Epithelial cell of proximal tubule (primary cell): ENCODE measurements at regions not wholly inside any gene's neighbourhood (a gene's known extent, or its start where the extent isn't known, plus 50 kb on each side); places are given as distances from the start of the nearest gene placed in this dataset.
A peak's percentile ranks its signal among the peaks of the same experiment; 100 is the strongest.

Experiments used
- DNase-seq: peaks from one replicate; pipeline ENCODE4 v3.0.0-alpha.2; 2011; ENCODE audit warnings: low read depth
- H3K4me3 ChIP-seq: 2 replicates; pipeline ENCODE4 v1.5.1; 2011; ENCODE audit warnings: low read depth, mild to moderate bottlenecking, low read length
- CTCF ChIP-seq: conservative IDR thresholded peaks from 2 replicates; pipeline ENCODE4 v1.5.1; 2012; ENCODE audit warnings: low read depth, mild to moderate bottlenecking, low read length

GRCh38 chr1:47709872-47710231, 272.0 kb downstream of the FOXD2 start:
- H3K4me3 ChIP-seq = peak overlapping the region; percentile 44
- no peak for DNase-seq
- TF ChIP-seq CTCF = no peak

GRCh38 chr1:47710329-47711071, 272.7 kb downstream of the FOXD2 start:
- peak; percentile 94 for TF ChIP-seq CTCF
- no peak for DNase-seq
- H3K4me3 ChIP-seq = no peak overlapping the region
